ENCODE measurements at regions not wholly inside any gene's neighbourhood (a gene's known extent, or its start where the extent isn't known, plus 50 kb on each side); places are given as distances from the start of the nearest gene placed in this dataset.

- Histone ChIP-seq H3K27ac (ENCODE audit: low read depth in 1 of 2, low read length in 2 of 2) (no peak overlapping the region), H3K36me3 (replicated peaks in 1 of 2; ENCODE audit: control insufficient read depth in 1 of 2, insufficient read depth in 2 of 2, low read length in 2 of 2) (no peaks in the 10 kb centered on the region), H4K20me1 (ENCODE audit: insufficient read depth, low read length) (no peaks in the 10 kb centered on the region), H3K9me3 (replicated peaks in 1 of 2; ENCODE audit: control insufficient read depth in 1 of 2, insufficient read depth in 1 of 2, low read length in 2 of 2) (no peaks in the 10 kb centered on the region), H3K4me3 (replicated peaks in 1 of 3; ENCODE audit: low read depth in 2 of 3, low read length in 3 of 3) (no peak overlapping the region), H3K9ac (ENCODE audit: insufficient read depth, low read length, poor library complexity, severe bottlenecking) (no peak overlapping the region), H2AFZ (ENCODE audit: insufficient read depth, low read depth, low read length, poor library complexity, severe bottlenecking) (no peak overlapping the region), H3K27me3 (ENCODE audit: control insufficient read depth in 2 of 2, insufficient read depth in 2 of 2, low read length in 2 of 2) (no peaks in the 10 kb centered on the region), H3K4me1 (ENCODE audit: control insufficient read depth in 1 of 2, insufficient read depth in 2 of 2, low read length in 2 of 2) (no peaks in the 10 kb centered on the region), H3K79me2 (ENCODE audit: insufficient read depth, low read length) (no peaks in the 10 kb centered on the region), H3K4me2 (replicated peaks; ENCODE audit: extremely low read depth, low read length, poor library complexity, severe bottlenecking) (no peak overlapping the region)
- Mint-ChIP-seq H3K27ac (no peak overlapping the region), H3K27me3 (ENCODE audit: low read depth in 3 of 3) (peaks cover 0 to 1% (median 0%) of the 10 kb centered on the region in 3 donors), H3K4me3 (no peak overlapping the region), H3K9me3 (peaks cover 7 to 16% (median 10%) of the 10 kb centered on the region in 7 donors), H3K36me3 (no peaks in the 10 kb centered on the region), H3K4me1 (no peaks in the 10 kb centered on the region)
- no peak for TF ChIP-seq CTCF (IDR thresholded peaks at IDR 0.05)
- intact Hi-C loops (cut with micrococcal nuclease), result no loop called here
- no peak for DNase-seq
Observed at GRCh38 chr11:42482822-42483221, 829.0 kb upstream of the API5 start.

DNA sequence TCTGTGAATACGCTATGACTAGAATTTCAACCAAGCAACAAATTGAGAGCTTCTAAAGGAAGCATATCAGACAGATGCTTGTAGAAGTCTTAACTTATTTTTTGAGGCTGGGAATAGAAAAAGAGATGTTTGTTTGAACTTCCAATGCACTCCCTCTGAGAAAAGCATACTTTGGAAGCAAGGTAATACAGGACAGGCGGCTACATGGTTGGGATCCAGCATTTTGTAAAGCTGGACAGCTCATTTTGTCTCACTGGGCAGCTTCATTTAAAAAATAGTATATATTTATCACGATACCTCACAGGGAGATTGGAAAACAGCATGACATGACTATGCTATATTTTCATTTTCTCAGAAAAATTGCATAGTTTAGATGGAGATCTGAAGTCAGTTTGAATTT is 821.3 kb upstream of the API5 start:
- no peak for TF ChIP-seq CTCF (IDR thresholded peaks at IDR 0.05)
- H4K20me1 ChIP-seq (ENCODE audit: insufficient read depth, low read length), result no peaks in the 10 kb centered on the region
- H3K36me3 ChIP-seq (replicated peaks in 1 of 2; ENCODE audit: control insufficient read depth in 1 of 2, insufficient read depth in 2 of 2, low read length in 2 of 2), result no peaks in the 10 kb centered on the region
- H3K4me2 ChIP-seq (replicated peaks; ENCODE audit: extremely low read depth, low read length, poor library complexity, severe bottlenecking), result no peak overlapping the region
- no peaks in the 10 kb centered on the region for H3K4me1 ChIP-seq (ENCODE audit: control insufficient read depth in 1 of 2, insufficient read depth in 2 of 2, low read length in 2 of 2)
- H2AFZ ChIP-seq (ENCODE audit: insufficient read depth, low read depth, low read length, poor library complexity, severe bottlenecking), result no peak overlapping the region
- no CpG with 5 or more reads among the region's 3 CpGs for WGBS (ENCODE audit: insufficient coverage)
- peaks cover 2 to 6% (median 3%) of the 10 kb centered on the region in 7 donors for H3K9me3 Mint-ChIP-seq
- H3K9ac ChIP-seq (ENCODE audit: insufficient read depth, low read length, poor library complexity, severe bottlenecking), result no peak overlapping the region
- no peak overlapping the region for H3K4me3 ChIP-seq (replicated peaks in 1 of 3; ENCODE audit: low read depth in 2 of 3, low read length in 3 of 3)
- no peak overlapping the region for H3K27ac ChIP-seq (ENCODE audit: low read depth in 1 of 2, low read length in 2 of 2)
- H3K4me1 Mint-ChIP-seq, result no peaks in the 10 kb centered on the region
- no peaks in the 10 kb centered on the region for H3K9me3 ChIP-seq (replicated peaks in 1 of 2; ENCODE audit: control insufficient read depth in 1 of 2, insufficient read depth in 1 of 2, low read length in 2 of 2)
- H3K36me3 Mint-ChIP-seq, result no peaks in the 10 kb centered on the region
- no peak overlapping the region for H3K4me3 Mint-ChIP-seq
- H3K27me3 ChIP-seq (ENCODE audit: control insufficient read depth in 2 of 2, insufficient read depth in 2 of 2, low read length in 2 of 2), result no peaks in the 10 kb centered on the region
- H3K79me2 ChIP-seq (ENCODE audit: insufficient read depth, low read length), result no peaks in the 10 kb centered on the region
- H3K27ac Mint-ChIP-seq, result no peak overlapping the region
- no peak for DNase-seq
- intact Hi-C loops (cut with micrococcal nuclease), result no loop called here
- H3K27me3 Mint-ChIP-seq (ENCODE audit: low read depth in 3 of 3), result no peaks in the 10 kb centered on the region
